ENCODE measurements at regions not wholly inside any gene's neighbourhood (a gene's known extent, or its start where the extent isn't known, plus 50 kb on each side); places are given as distances from the start of the nearest gene placed in this dataset.

DNA sequence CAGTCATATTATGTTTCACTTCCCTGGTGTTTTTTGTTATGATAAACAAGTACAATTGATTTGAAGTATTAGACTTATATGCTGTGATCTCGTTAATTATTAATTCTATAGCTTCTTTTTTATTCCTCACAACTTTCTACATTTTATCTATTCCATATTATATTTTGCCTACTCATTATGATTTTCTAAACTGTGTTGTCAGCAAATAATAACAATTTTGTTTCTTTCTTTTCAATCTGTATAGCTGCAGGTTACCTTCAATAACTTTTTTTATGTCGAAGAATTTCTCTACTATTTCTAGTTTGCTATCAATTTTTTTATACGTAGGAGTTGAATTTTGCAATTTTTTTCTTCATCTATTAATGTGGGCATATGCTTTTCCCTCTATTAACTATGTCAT is 304.4 kb downstream of the PCDH17 start (continued):
- TF ChIP-seq SMAD1 (IDR thresholded peaks at IDR 0.05; ENCODE audit: low read depth, partially characterized antibody) (no peak), TCF3 (IDR thresholded peaks at IDR 0.05; ENCODE audit: borderline replicate concordance, insufficient read depth, low read depth, low read length) (no peak)

DNA sequence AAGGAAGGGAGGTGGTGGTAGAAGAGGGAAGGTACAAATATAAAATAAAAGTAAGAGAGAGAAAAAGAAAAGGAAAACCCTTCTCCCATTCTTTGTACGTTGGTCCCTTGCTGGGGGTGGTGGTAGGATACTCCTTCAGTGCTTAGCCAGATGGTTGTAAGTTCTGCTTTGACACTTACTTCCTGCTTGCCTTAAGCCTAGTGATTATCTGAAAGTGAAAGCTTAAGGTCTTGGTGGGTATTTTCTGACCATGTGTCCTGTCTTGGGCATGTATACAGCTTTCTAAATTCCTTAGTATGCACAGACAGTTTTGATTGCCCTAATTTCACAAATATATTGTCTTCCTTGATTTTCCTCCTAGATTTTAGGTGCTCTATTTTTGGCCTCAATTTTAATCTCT is 314.8 kb downstream of the PCDH17 start:
- in situ Hi-C loops (cut with MboI) (no loop called here), intact Hi-C loops (cut with micrococcal nuclease; ENCODE audit: unreplicated experiment) (no loop called here)
- CTCF ChIA-PET: no interaction called here
- TF ChIP-seq NKRF (conservative IDR thresholded peaks at IDR 0.05): no peak
- TF ChIP-seq, protein P1, sequence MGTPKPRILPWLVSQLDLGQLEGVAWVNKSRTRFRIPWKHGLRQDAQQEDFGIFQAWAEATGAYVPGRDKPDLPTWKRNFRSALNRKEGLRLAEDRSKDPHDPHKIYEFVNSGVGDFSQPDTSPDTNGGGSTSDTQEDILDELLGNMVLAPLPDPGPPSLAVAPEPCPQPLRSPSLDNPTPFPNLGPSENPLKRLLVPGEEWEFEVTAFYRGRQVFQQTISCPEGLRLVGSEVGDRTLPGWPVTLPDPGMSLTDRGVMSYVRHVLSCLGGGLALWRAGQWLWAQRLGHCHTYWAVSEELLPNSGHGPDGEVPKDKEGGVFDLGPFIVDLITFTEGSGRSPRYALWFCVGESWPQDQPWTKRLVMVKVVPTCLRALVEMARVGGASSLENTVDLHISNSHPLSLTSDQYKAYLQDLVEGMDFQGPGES (IDR thresholded peaks at IDR 0.05): no peak
- Histone ChIP-seq H3K4me1 (ENCODE audit: control insufficient read depth, insufficient read depth, low read length) (no peaks in the 10 kb centered on the region), H4K20me1 (ENCODE audit: control insufficient read depth, insufficient read depth) (no peaks in the 10 kb centered on the region), H3K27me3 (replicated peaks in 1 of 2; ENCODE audit: control insufficient read depth in 2 of 2, insufficient read depth in 2 of 2, low read length in 1 of 2) (no peaks in the 10 kb centered on the region), H3K9me3 (replicated peaks; ENCODE audit: control insufficient read depth, insufficient read depth, low read length) (no peaks in the 10 kb centered on the region; the same call in 1 of the 3 replicates), H3K4me3 (no peak overlapping the region), H3K27ac (ENCODE audit: control insufficient read depth, insufficient read depth) (no peak overlapping the region), H3K36me3 (ENCODE audit: control insufficient read depth in 2 of 2, insufficient read depth in 2 of 2, low read length in 1 of 2) (no peaks in the 10 kb centered on the region), H3K4me2 (ENCODE audit: control insufficient read depth, insufficient read depth) (no peak overlapping the region), H3K79me2 (ENCODE audit: control insufficient read depth, insufficient read depth, low read length) (no peaks in the 10 kb centered on the region), H3K9ac (ENCODE audit: control insufficient read depth, insufficient read depth, low read length) (no peak overlapping the region), H2AFZ (ENCODE audit: control insufficient read depth, low read depth, low read length) (peak overlapping the region; percentile 51)
- no peak for DNase-seq (ENCODE audit: low read depth, low spot score)
- SMC1A ChIA-PET (ENCODE audit: uncharacterized antibody, unreplicated experiment): interaction anchor here (1.0 kb wide), 1 partner anchor 351 kb away, joined by 3 read pairs; no protein-coding TSS in a partner anchor
- POLR2A ChIA-PET: no interaction called here
- ATAC-seq: peak; percentile 88
- no TSS peak for BruUV-seq (replicated peaks)
- RAD21 ChIA-PET (ENCODE audit: unreplicated experiment): no interaction called here
- peak; percentile 27 for FAIRE-seq
- WGBS (ENCODE audit: insufficient coverage, insufficient replicate concordance, low lambda C conversion rate, missing lambda C conversion rate): 0% methylated on average over 1 of the region's 1 CpG
